GM23338 (cell line): ENCODE measurements at regions not wholly inside any gene's neighbourhood (a gene's known extent, or its start where the extent isn't known, plus 50 kb on each side); places are given as distances from the start of the nearest gene placed in this dataset.

Experiments used
- ATAC-seq: fragments of 200-7000 bp; cut with Tn5 transposase; 3 replicates; pipeline ENCODE4 v1.9.1; 2020
- DNase-seq: peaks from one replicate; pipeline ENCODE4 v3.0.0-alpha.2; 2015; ENCODE audit warnings: low spot score
- H2AFZ ChIP-seq: fragments of 200-600 bp; sonication (generic); 2 replicates; pipeline ENCODE4 v1.8.0; 2016; ENCODE audit warnings: antibody characterized with exemption, mild to moderate bottlenecking, moderate library complexity
- H3F3A ChIP-seq: fragments of 200-600 bp; sonication (generic); replicated peaks from 2 replicates; pipeline ENCODE4 v1.8.0; 2017; ENCODE audit warnings: antibody characterized with exemption, mixed run types, low read depth
- H3K27ac ChIP-seq: fragments of 200-600 bp; sonication (generic); 2 replicates; pipeline ENCODE4 v1.6.1; 2016; ENCODE audit warnings: low read depth
- H3K27me3 ChIP-seq: fragments of 200-600 bp; sonication (generic); 2 replicates; pipeline ENCODE4 v1.8.0; 2016; ENCODE audit warnings: mild to moderate bottlenecking, mixed run types, moderate library complexity; ENCODE audit not compliant: insufficient read depth
- H3K36me3 ChIP-seq: fragments of 200-600 bp; sonication (generic); 2 replicates; pipeline ENCODE4 v1.8.0; 2016; ENCODE audit warnings: mild to moderate bottlenecking; ENCODE audit not compliant: insufficient read depth
- H3K4me1 ChIP-seq: fragments of 200-600 bp; sonication (generic); 2 replicates; pipeline ENCODE4 v1.8.0; 2016; ENCODE audit warnings: mild to moderate bottlenecking, moderate library complexity; ENCODE audit not compliant: insufficient read depth
- H3K4me2 ChIP-seq: fragments of 200-600 bp; sonication (generic); 2 replicates; pipeline ENCODE4 v1.7.1; 2017; ENCODE audit warnings: mixed run types
- H3K4me3 ChIP-seq: fragments of 200-600 bp; sonication (generic); 2 replicates; pipeline ENCODE4 v1.6.1; 2016; ENCODE audit warnings: mixed run types
- H3K79me2 ChIP-seq: fragments of 200-600 bp; sonication (generic); replicated peaks from 2 replicates; pipeline ENCODE4 v1.8.0; 2017; ENCODE audit warnings: mild to moderate bottlenecking; ENCODE audit not compliant: insufficient read depth
- H3K9me2 ChIP-seq: fragments of 200-600 bp; sonication (generic); 2 replicates; pipeline ENCODE4 v1.8.0; 2017; ENCODE audit not compliant: insufficient read depth
- H4K20me1 ChIP-seq: fragments of 200-600 bp; sonication (generic); replicated peaks from 2 replicates; pipeline ENCODE4 v1.8.0; 2017; ENCODE audit warnings: mild to moderate bottlenecking; ENCODE audit not compliant: insufficient read depth
- H3K27ac Mint-ChIP-seq: 2 replicates; pipeline ENCODE4 v1.8.0; 2020; ENCODE audit warnings: inconsistent platforms, mild to moderate bottlenecking, moderate library complexity, mixed read lengths
- H3K27me3 Mint-ChIP-seq: 3 replicates; pipeline ENCODE4 v1.8.0; 2022; ENCODE audit warnings: low read depth, mild to moderate bottlenecking, moderate library complexity, mixed read lengths, inconsistent platforms; ENCODE audit not compliant: insufficient read depth, poor library complexity
- H3K36me3 Mint-ChIP-seq: 3 replicates; pipeline ENCODE4 v1.8.0; 2021; ENCODE audit warnings: low read depth, mild to moderate bottlenecking, inconsistent platforms, moderate library complexity, mixed read lengths
- H3K4me1 Mint-ChIP-seq: 3 replicates; pipeline ENCODE4 v1.8.0; 2020; ENCODE audit warnings: mild to moderate bottlenecking, inconsistent platforms, mixed read lengths
- H3K4me3 Mint-ChIP-seq: 3 replicates; pipeline ENCODE4 v1.8.0; 2021; ENCODE audit warnings: moderate library complexity, mild to moderate bottlenecking, inconsistent platforms, mixed read lengths
- H3K9me3 Mint-ChIP-seq: 3 replicates; pipeline ENCODE4 v1.8.0; 2020; ENCODE audit warnings: moderate library complexity, mild to moderate bottlenecking, inconsistent platforms, mixed read lengths
- EZH2 ChIP-seq: fragments of 200-600 bp; sonication (generic); IDR thresholded peaks from one replicate; pipeline ENCODE4 v1.8.0; 2017; ENCODE audit warnings: antibody characterized with exemption, mild to moderate bottlenecking, low read depth; ENCODE audit not compliant: unreplicated experiment
- EZH2phosphoT487 ChIP-seq: fragments of 200-600 bp; sonication (generic); IDR thresholded peaks from one replicate; pipeline ENCODE4 v1.8.1; 2018; ENCODE audit warnings: antibody characterized with exemption; ENCODE audit not compliant: unreplicated experiment
- JUNB ChIP-seq: IDR thresholded peaks from one replicate; pipeline ENCODE4 v1.6.1; 2016; ENCODE audit warnings: antibody characterized with exemption; ENCODE audit not compliant: unreplicated experiment
- NANOG ChIP-seq: IDR thresholded peaks from 2 replicates; pipeline ENCODE4 v1.6.1; 2016; ENCODE audit warnings: antibody characterized with exemption, borderline replicate concordance
- STAT1 ChIP-seq: IDR thresholded peaks from one replicate; pipeline ENCODE4 v1.6.1; 2016; ENCODE audit warnings: antibody characterized with exemption; ENCODE audit not compliant: unreplicated experiment
- ZNF331 ChIP-seq: fragments of 250-450 bp; sonication (Bioruptor Pico); IDR thresholded peaks from 2 replicates; pipeline ENCODE4 v1.5.0; 2020; ENCODE audit warnings: low read depth, mild to moderate bottlenecking, moderate library complexity
- TF ChIP-seq, protein P1 (sequence below): IDR thresholded peaks from 2 replicates; pipeline ENCODE4 v1.6.1; 2016; ENCODE audit warnings: antibody characterized with exemption
- TF ChIP-seq, protein P2 (sequence below), 2 experiments: fragments of 200-600 bp in 1 of 2; sonication (generic) in 1 of 2; conservative IDR thresholded peaks; 2 replicates each; pipeline versions ENCODE4 v1.5.1 to v1.6.1; 2016 to 2017; ENCODE audit warnings: antibody characterized with exemption in 2 of 2, low read depth in 2 of 2, mild to moderate bottlenecking in 2 of 2, moderate library complexity in 1 of 2
- TF ChIP-seq, protein P3 (sequence below): IDR thresholded peaks from one replicate; pipeline ENCODE4 v1.6.1; 2018; ENCODE audit warnings: antibody characterized with exemption; ENCODE audit not compliant: unreplicated experiment

DNA sequence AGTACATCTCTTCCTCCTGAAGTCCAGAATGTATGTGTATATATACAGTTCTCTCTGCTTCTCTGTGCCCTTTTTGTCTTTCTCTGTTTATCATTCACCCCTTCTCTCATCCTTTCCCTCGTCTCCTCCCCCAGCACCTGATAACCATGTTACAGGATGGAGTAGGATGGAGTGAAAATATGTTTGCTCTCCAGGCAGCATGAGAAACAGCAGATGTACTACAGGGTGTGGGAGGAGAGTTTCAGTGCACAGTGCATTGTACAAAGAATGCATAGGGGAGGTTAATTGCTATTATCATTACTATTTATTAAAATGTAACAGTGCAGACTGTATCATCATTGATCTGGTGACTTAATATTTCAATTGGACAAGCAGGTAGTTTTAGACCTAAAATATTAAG is 104.5 kb downstream of the MFAP3L start:
- Histone ChIP-seq H3K4me2 (no peak overlapping the region), H3K79me2 (no peaks in the 10 kb centered on the region), H3K36me3 (peaks cover 11% of the 10 kb centered on the region; the same call in 1 of the 2 replicates), H4K20me1 (no peaks in the 10 kb centered on the region), H2AFZ (no peak overlapping the region; the same call in 1 of the 2 replicates), H3F3A (no peaks in the 10 kb centered on the region), H3K4me3 (no peak overlapping the region), H3K27me3 (no peaks in the 10 kb centered on the region), H3K4me1 (peaks cover 23% of the 10 kb centered on the region), H3K9me2 (no peaks in the 10 kb centered on the region), H3K27ac (no peak overlapping the region)
- TF ChIP-seq, protein P1, sequence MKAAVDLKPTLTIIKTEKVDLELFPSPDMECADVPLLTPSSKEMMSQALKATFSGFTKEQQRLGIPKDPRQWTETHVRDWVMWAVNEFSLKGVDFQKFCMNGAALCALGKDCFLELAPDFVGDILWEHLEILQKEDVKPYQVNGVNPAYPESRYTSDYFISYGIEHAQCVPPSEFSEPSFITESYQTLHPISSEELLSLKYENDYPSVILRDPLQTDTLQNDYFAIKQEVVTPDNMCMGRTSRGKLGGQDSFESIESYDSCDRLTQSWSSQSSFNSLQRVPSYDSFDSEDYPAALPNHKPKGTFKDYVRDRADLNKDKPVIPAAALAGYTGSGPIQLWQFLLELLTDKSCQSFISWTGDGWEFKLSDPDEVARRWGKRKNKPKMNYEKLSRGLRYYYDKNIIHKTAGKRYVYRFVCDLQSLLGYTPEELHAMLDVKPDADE: no peak
- TF ChIP-seq NANOG (no peak), JUNB (no peak), EZH2 (no peak), EZH2phosphoT487 (no peak)
- TF ChIP-seq, protein P2, sequence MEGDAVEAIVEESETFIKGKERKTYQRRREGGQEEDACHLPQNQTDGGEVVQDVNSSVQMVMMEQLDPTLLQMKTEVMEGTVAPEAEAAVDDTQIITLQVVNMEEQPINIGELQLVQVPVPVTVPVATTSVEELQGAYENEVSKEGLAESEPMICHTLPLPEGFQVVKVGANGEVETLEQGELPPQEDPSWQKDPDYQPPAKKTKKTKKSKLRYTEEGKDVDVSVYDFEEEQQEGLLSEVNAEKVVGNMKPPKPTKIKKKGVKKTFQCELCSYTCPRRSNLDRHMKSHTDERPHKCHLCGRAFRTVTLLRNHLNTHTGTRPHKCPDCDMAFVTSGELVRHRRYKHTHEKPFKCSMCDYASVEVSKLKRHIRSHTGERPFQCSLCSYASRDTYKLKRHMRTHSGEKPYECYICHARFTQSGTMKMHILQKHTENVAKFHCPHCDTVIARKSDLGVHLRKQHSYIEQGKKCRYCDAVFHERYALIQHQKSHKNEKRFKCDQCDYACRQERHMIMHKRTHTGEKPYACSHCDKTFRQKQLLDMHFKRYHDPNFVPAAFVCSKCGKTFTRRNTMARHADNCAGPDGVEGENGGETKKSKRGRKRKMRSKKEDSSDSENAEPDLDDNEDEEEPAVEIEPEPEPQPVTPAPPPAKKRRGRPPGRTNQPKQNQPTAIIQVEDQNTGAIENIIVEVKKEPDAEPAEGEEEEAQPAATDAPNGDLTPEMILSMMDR (conservative IDR thresholded peaks at IDR 0.05; ENCODE audit: low read depth in 2 of 2): no peak
- Mint-ChIP-seq H3K27me3 (peaks cover 2% of the 10 kb centered on the region), H3K36me3 (peaks cover 18% of the 10 kb centered on the region), H3K9me3 (peaks cover 15% of the 10 kb centered on the region), H3K27ac (no peak overlapping the region), H3K4me3 (no peak overlapping the region), H3K4me1 (peaks cover 34% of the 10 kb centered on the region)
- DNase-seq: no peak
- no peak for ATAC-seq

DNA sequence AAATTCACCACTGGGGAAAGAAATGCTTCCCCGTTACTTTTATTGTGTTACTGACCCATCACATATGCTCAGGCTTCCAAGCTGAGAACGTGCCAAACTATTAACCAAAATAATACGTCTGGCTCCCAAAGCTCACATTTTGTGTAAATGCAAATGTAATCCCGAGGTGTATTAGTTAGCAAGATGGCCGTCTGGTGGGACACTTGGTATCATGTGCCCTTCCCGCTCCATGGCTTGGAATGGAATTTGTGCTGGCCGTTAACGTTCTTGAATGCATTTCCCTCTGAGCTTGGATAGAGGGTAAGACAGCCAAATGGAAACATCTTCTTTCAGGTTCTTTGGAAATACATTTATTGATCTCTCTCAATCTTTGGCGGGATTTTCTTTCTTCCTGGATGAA is 105.0 kb downstream of the MFAP3L start:
- Mint-ChIP-seq H3K27me3 (peaks cover 4% of the 10 kb centered on the region), H3K9me3 (peaks cover 20% of the 10 kb centered on the region), H3K27ac (no peak overlapping the region), H3K4me3 (no peak overlapping the region), H3K4me1 (peaks cover 34% of the 10 kb centered on the region), H3K36me3 (peaks cover 23% of the 10 kb centered on the region)
- H3K4me3 ChIP-seq: no peak overlapping the region
- TF ChIP-seq ZNF331 (CRISPR knock-in tag): no peak
- TF ChIP-seq, protein P3, sequence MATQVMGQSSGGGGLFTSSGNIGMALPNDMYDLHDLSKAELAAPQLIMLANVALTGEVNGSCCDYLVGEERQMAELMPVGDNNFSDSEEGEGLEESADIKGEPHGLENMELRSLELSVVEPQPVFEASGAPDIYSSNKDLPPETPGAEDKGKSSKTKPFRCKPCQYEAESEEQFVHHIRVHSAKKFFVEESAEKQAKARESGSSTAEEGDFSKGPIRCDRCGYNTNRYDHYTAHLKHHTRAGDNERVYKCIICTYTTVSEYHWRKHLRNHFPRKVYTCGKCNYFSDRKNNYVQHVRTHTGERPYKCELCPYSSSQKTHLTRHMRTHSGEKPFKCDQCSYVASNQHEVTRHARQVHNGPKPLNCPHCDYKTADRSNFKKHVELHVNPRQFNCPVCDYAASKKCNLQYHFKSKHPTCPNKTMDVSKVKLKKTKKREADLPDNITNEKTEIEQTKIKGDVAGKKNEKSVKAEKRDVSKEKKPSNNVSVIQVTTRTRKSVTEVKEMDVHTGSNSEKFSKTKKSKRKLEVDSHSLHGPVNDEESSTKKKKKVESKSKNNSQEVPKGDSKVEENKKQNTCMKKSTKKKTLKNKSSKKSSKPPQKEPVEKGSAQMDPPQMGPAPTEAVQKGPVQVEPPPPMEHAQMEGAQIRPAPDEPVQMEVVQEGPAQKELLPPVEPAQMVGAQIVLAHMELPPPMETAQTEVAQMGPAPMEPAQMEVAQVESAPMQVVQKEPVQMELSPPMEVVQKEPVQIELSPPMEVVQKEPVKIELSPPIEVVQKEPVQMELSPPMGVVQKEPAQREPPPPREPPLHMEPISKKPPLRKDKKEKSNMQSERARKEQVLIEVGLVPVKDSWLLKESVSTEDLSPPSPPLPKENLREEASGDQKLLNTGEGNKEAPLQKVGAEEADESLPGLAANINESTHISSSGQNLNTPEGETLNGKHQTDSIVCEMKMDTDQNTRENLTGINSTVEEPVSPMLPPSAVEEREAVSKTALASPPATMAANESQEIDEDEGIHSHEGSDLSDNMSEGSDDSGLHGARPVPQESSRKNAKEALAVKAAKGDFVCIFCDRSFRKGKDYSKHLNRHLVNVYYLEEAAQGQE: no peak
- no peak for TF ChIP-seq STAT1
- TF ChIP-seq, protein P2 (conservative IDR thresholded peaks at IDR 0.05; ENCODE audit: low read depth in 2 of 2): no peak
- H4K20me1 ChIP-seq: no peaks in the 10 kb centered on the region
- H3K27me3 ChIP-seq: no peaks in the 10 kb centered on the region
- no peak overlapping the region; the same call in 1 of the 2 replicates for H2AFZ ChIP-seq
- no peaks in the 10 kb centered on the region for H3F3A ChIP-seq
- ATAC-seq (no peak), DNase-seq (no peak)
- H3K79me2 ChIP-seq: no peaks in the 10 kb centered on the region
- H3K9me2 ChIP-seq: no peaks in the 10 kb centered on the region
- H3K4me1 ChIP-seq: peaks cover 23% of the 10 kb centered on the region
- H3K36me3 ChIP-seq: peaks cover 11% of the 10 kb centered on the region; the same call in 1 of the 2 replicates
- no peak overlapping the region for H3K27ac ChIP-seq
- 0 out of 2 replicates have a peak overlapping the region, but pooled peaks have one; percentile 16 for H3K4me2 ChIP-seq
